B cell (primary cell): ENCODE measurements at regions not wholly inside any gene's neighbourhood (a gene's known extent, or its start where the extent isn't known, plus 50 kb on each side); places are given as distances from the start of the nearest gene placed in this dataset.

Experiments
- ATAC-seq: fragments of 200-7000 bp; cut with Tn5 transposase; one replicate; pipeline ENCODE4 v1.10.0; 2021; ENCODE audit warnings: low read depth, mild to moderate bottlenecking, moderate number of reproducible peaks, moderate library complexity
- CTCF ChIA-PET: fragments of 350-600 bp; sonication (Branson Sonifier 250); formaldehyde crosslinking; loops from one replicate; lab custom pipeline; 2021; ENCODE audit warnings: antibody characterized with exemption, inconsistent platforms; lab: Charles Lee
- POLR2A ChIA-PET: fragments of 350-600 bp; sonication (Branson Sonifier 250); formaldehyde crosslinking; loops from one replicate; lab custom pipeline; 2021; ENCODE audit warnings: antibody characterized with exemption; lab: Charles Lee
- DNase-seq: peaks from one replicate; pipeline ENCODE4 v3.0.0; 2013
- H2AFZ ChIP-seq: 2 replicates; pipeline ENCODE4 v1.6.1; 2012; ENCODE audit warnings: mild to moderate bottlenecking, low read depth, low read length; ENCODE audit not compliant: insufficient read depth, poor library complexity, severe bottlenecking
- H3K27ac ChIP-seq, 2 donors: 1 replicate in 1 of 2; 2 replicates in 1 of 2; pipeline ENCODE4 v1.5.1; 2012 to 2013; ENCODE audit warnings: low read length in 2 of 2, mild to moderate bottlenecking in 2 of 2, moderate library complexity in 1 of 2
- H3K27me3 ChIP-seq, 4 experiments: fragments of 200-600 bp in 1 of 4; sonication (generic) in 1 of 4; replicated peaks in 1 of 4; 1 replicate in 2 of 4; 2 replicates in 2 of 4; pipeline versions ENCODE4 v1.6.1 to v1.7.0; 2013 to 2016; ENCODE audit warnings: low read length in 3 of 4, mild to moderate bottlenecking in 2 of 4, mixed read lengths in 1 of 4, moderate library complexity in 1 of 4; ENCODE audit not compliant: insufficient read depth in 4 of 4, control insufficient read depth in 3 of 4; ENCODE audit errors: control extremely low read depth in 1 of 4
- H3K36me3 ChIP-seq, 2 experiments: replicated peaks in 1 of 2; 1 replicate in 1 of 2; 2 replicates in 1 of 2; pipeline versions ENCODE4 v1.6.1 to v1.7.1; 2013; ENCODE audit warnings: low read length in 1 of 2; ENCODE audit not compliant: insufficient read depth in 2 of 2, control insufficient read depth in 1 of 2; ENCODE audit errors: control extremely low read depth in 1 of 2, extremely low read depth in 1 of 2
- H3K4me1 ChIP-seq, 2 donors: fragments of 200-600 bp in 1 of 2; sonication (generic) in 1 of 2; 1 replicate in 1 of 2; 2 replicates in 1 of 2; pipeline versions ENCODE4 v1.5.1 to v1.6.1; 2013 to 2017; ENCODE audit warnings: low read length in 2 of 2; ENCODE audit not compliant: control insufficient read depth in 2 of 2, insufficient read depth in 2 of 2
- H3K4me2 ChIP-seq: replicated peaks from 2 replicates; pipeline ENCODE3; 2012; ENCODE audit warnings: mild to moderate bottlenecking, low read depth, low read length; ENCODE audit not compliant: poor library complexity, severe bottlenecking
- H3K4me3 ChIP-seq, 5 experiments: fragments of 200-600 bp in 1 of 5; sonication (generic) in 1 of 5; 1 replicate in 3 of 5; 2 replicates in 2 of 5; pipeline versions ENCODE4 v1.5.1 to v1.7.0; 2011 to 2016; ENCODE audit warnings: low read length in 4 of 5, mild to moderate bottlenecking in 4 of 5, low read depth in 2 of 5, control low read depth in 1 of 5, moderate library complexity in 1 of 5; ENCODE audit not compliant: insufficient read depth in 1 of 5; ENCODE audit errors: control extremely low read depth in 1 of 5, extremely low read depth in 1 of 5
- H3K79me2 ChIP-seq: fragments of 200-600 bp; sonication (generic); one replicate; pipeline ENCODE4 v1.6.0; 2016; ENCODE audit warnings: low read length; ENCODE audit not compliant: control insufficient read depth, insufficient read depth
- H3K9ac ChIP-seq: fragments of 200-600 bp; sonication (generic); 2 replicates; pipeline ENCODE4 v1.6.1; 2017; ENCODE audit warnings: mild to moderate bottlenecking, low read length, moderate library complexity
- H3K9me3 ChIP-seq, 3 donors: one replicate each; pipeline versions ENCODE4 v1.6.1 to v1.7.1; 2013; ENCODE audit warnings: low read length in 2 of 3; ENCODE audit not compliant: control insufficient read depth in 2 of 3, insufficient read depth in 1 of 3; ENCODE audit errors: control extremely low read depth in 1 of 3
- H4K20me1 ChIP-seq: 2 replicates; pipeline ENCODE4 v1.6.0; 2012; ENCODE audit warnings: mild to moderate bottlenecking, low read length; ENCODE audit not compliant: insufficient read depth, control insufficient read depth, poor library complexity, severe bottlenecking
- H3K27ac Mint-ChIP-seq: one replicate; pipeline ENCODE4 v1.8.0; 2021; ENCODE audit warnings: mixed read lengths
- H3K27me3 Mint-ChIP-seq: one replicate; pipeline ENCODE4 v1.8.0; 2021; ENCODE audit warnings: mixed read lengths
- H3K4me1 Mint-ChIP-seq: one replicate; pipeline ENCODE4 v1.8.0; 2021; ENCODE audit warnings: mixed read lengths
- H3K4me3 Mint-ChIP-seq: one replicate; pipeline ENCODE4 v1.8.0; 2021; ENCODE audit warnings: mixed read lengths
- H3K9me3 Mint-ChIP-seq: one replicate; pipeline ENCODE4 v1.8.0; 2022; ENCODE audit warnings: mixed read lengths; ENCODE audit not compliant: insufficient read depth
- CTCF ChIP-seq: fragments of 200-600 bp; IDR thresholded peaks from one replicate; pipeline ENCODE4 v1.8.0; 2022; ENCODE audit warnings: antibody characterized with exemption, mild to moderate bottlenecking
- EZH2 ChIP-seq: IDR thresholded peaks from 2 replicates; pipeline ENCODE4 v1.6.1; 2012; ENCODE audit warnings: borderline replicate concordance, low read depth, mild to moderate bottlenecking, moderate library complexity, low read length; ENCODE audit not compliant: insufficient read depth, poor library complexity, severe bottlenecking
- WGBS: methylation state at CpG from one replicate; pipeline ENCODE4 v1.1.5; 2013; ENCODE audit warnings: missing lambda C conversion rate; ENCODE audit not compliant: insufficient coverage; 5-methylcytosine and 5-hydroxymethylcytosine counted together
- intact Hi-C: fragments of 100-400 bp; cut with micrococcal nuclease; formaldehyde crosslinking; loops from one replicate; pipeline ENCODE4 v1.10.0; 2022

DNA sequence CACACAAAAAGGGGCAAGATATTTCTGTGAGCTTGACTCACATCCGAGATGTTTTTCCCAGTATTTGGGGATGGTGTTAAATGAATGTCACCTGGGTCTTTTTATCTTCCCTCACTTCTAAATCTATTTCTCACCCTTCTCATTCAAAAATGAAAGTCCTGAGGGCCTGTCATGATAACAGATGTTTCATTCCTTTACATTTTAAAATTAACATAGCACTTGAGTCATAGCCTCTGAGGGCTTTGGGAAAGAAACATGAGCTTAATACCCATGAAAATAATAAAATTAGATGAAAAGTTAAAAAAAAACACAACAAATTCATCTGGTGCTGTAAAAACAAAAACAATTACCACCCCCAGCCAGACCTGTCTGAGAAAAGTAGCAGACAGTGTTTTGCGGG, 226.7 kb downstream of the HNMT start:
- no peaks in the 10 kb centered on the region for H3K9me3 Mint-ChIP-seq
- TF ChIP-seq CTCF = no peak
- TF ChIP-seq EZH2 = no peak
- no peaks in the 10 kb centered on the region for H3K27me3 ChIP-seq

GRCh38 chr2:138193416-138194213, 229.3 kb downstream of the HNMT start:
- H3K9me3 Mint-ChIP-seq = no peaks in the 10 kb centered on the region
- no peaks in the 10 kb centered on the region for H3K27me3 ChIP-seq
- 89% methylated on average over 3 of the region's 8 CpGs for WGBS
- no peaks in the 10 kb centered on the region for H4K20me1 ChIP-seq
- no peaks in the 10 kb centered on the region for H3K4me1 Mint-ChIP-seq
- H3K27ac ChIP-seq = no peak overlapping the region
- intact Hi-C loops = no loop called here
- no peaks in the 10 kb centered on the region for H3K4me1 ChIP-seq
- no peak for TF ChIP-seq CTCF
- no peak for TF ChIP-seq EZH2
- no peak overlapping the region for H3K4me2 ChIP-seq
- no peak overlapping the region for H3K4me3 Mint-ChIP-seq
- no peak overlapping the region for H3K4me3 ChIP-seq
- no peak overlapping the region for H2AFZ ChIP-seq
- H3K79me2 ChIP-seq = no peaks in the 10 kb centered on the region
- H3K36me3 ChIP-seq = no peaks in the 10 kb centered on the region
- peaks cover 0 to 3% (median 0%) of the 10 kb centered on the region in 3 donors for H3K9me3 ChIP-seq
- POLR2A ChIA-PET = no interaction called here
- no peak overlapping the region for H3K9ac ChIP-seq
- no peak for DNase-seq
- ATAC-seq = no peak
- H3K27me3 Mint-ChIP-seq = no peaks in the 10 kb centered on the region
- no peak overlapping the region for H3K27ac Mint-ChIP-seq
- CTCF ChIA-PET = no interaction called here

More for the DNA sequence above, 226.7 kb downstream of the HNMT start:
- H2AFZ ChIP-seq = no peak overlapping the region
- ChIA-PET POLR2A (no interaction called here), CTCF (no interaction called here)
- no peak overlapping the region for H3K4me2 ChIP-seq
- H3K4me3 ChIP-seq = no peak overlapping the region
- H3K9ac ChIP-seq = no peak overlapping the region
- no CpG with 5 or more reads among the region's 2 CpGs for WGBS
- no peaks in the 10 kb centered on the region for H3K27me3 Mint-ChIP-seq
- no peaks in the 10 kb centered on the region for H4K20me1 ChIP-seq
- no peaks in the 10 kb centered on the region for H3K4me1 Mint-ChIP-seq
- H3K4me3 Mint-ChIP-seq = no peak overlapping the region
- H3K9me3 ChIP-seq = no peaks in the 10 kb centered on the region
- ATAC-seq (no peak), DNase-seq (no peak)
- H3K27ac Mint-ChIP-seq = no peak overlapping the region
- intact Hi-C loops = no loop called here
- no peak overlapping the region for H3K27ac ChIP-seq
- no peaks in the 10 kb centered on the region for H3K36me3 ChIP-seq
- no peaks in the 10 kb centered on the region for H3K4me1 ChIP-seq
- H3K79me2 ChIP-seq = no peaks in the 10 kb centered on the region
